H1 (cell line): ENCODE measurements at regions not wholly inside any gene's neighbourhood (a gene's known extent, or its start where the extent isn't known, plus 50 kb on each side); places are given as distances from the start of the nearest gene placed in this dataset.
A peak's percentile ranks its signal among the peaks of the same experiment; 100 is the strongest.

Source experiments
- CTCF ChIA-PET: fragments of 300-600 bp; sonication (Branson Sonifier 250); formaldehyde crosslinking; loops from one replicate; lab custom pipeline; 2021; ENCODE audit not compliant: partially characterized antibody; lab: Charles Lee
- POLR2A ChIA-PET: fragments of 300-600 bp; sonication (Branson Sonifier 250); formaldehyde crosslinking; loops from one replicate; lab custom pipeline; 2021; ENCODE audit warnings: inconsistent platforms; ENCODE audit not compliant: partially characterized antibody; lab: Charles Lee
- DNase-seq, 2 experiments: peaks; one replicate each; pipeline versions ENCODE4 v3.0.0 to v3.0.0-alpha.2; 2010 to 2022; ENCODE audit warnings: low spot score in 2 of 2, low read depth in 1 of 2, mixed read lengths in 1 of 2
- FAIRE-seq: peaks from 2 replicates; lab custom pipeline; 2011; peaks lifted over from hg19 to GRCh38; lab: Jason Lieb, UNC
- H2AFZ ChIP-seq: 2 replicates; pipeline ENCODE4 v1.8.1; 2012; ENCODE audit warnings: low read length, inconsistent platforms
- H2AK5ac ChIP-seq: 2 replicates; pipeline ENCODE4 v1.6.1; 2013; ENCODE audit warnings: low read depth, low read length
- H2BK120ac ChIP-seq: replicated peaks from 2 replicates; pipeline ENCODE3; 2013; ENCODE audit warnings: low read depth, low read length, inconsistent platforms
- H2BK12ac ChIP-seq: 2 replicates; pipeline ENCODE4 v1.6.1; 2013; ENCODE audit warnings: low read depth, low read length
- H2BK15ac ChIP-seq: 2 replicates; pipeline ENCODE4 v1.6.1; 2013; ENCODE audit warnings: low read length
- H2BK20ac ChIP-seq: 2 replicates; pipeline ENCODE4 v1.6.1; 2013; ENCODE audit warnings: low read length
- H2BK5ac ChIP-seq: 2 replicates; pipeline ENCODE4 v1.6.1; 2013; ENCODE audit warnings: low read depth, low read length
- H3K14ac ChIP-seq: 2 replicates; pipeline ENCODE4 v1.6.1; 2013; ENCODE audit warnings: inconsistent platforms; ENCODE audit not compliant: insufficient read length
- H3K18ac ChIP-seq: 2 replicates; pipeline ENCODE4 v1.6.1; 2013; ENCODE audit warnings: low read length; ENCODE audit errors: extremely low read depth
- H3K23ac ChIP-seq: 2 replicates; pipeline ENCODE4 v1.6.1; 2013; ENCODE audit warnings: inconsistent platforms; ENCODE audit not compliant: insufficient read length
- H3K23me2 ChIP-seq: 2 replicates; pipeline ENCODE4 v1.6.1; 2013; ENCODE audit warnings: low read depth, low read length
- H3K27ac ChIP-seq: 2 replicates; pipeline ENCODE4 v1.6.1; 2011; ENCODE audit warnings: low read depth, low read length, inconsistent platforms
- H3K27me3 ChIP-seq, 4 experiments: replicated peaks in 1 of 4; 1 replicate in 1 of 4; 2 replicates in 3 of 4; pipeline versions ENCODE4 v1.6.1 to v1.8.1; 2011 to 2013; ENCODE audit warnings: low read length in 3 of 4, mild to moderate bottlenecking in 3 of 4, inconsistent platforms in 2 of 4, mixed read lengths in 2 of 4, moderate library complexity in 1 of 4; ENCODE audit not compliant: control insufficient read depth in 3 of 4, insufficient read depth in 3 of 4; ENCODE audit errors: extremely low read depth in 1 of 4
- H3K36me3 ChIP-seq, 4 experiments: 2 replicates each; pipeline versions ENCODE4 v1.6.1 to v1.8.1; 2011 to 2013; ENCODE audit warnings: mild to moderate bottlenecking in 4 of 4, low read length in 3 of 4, moderate library complexity in 2 of 4, control low read depth in 1 of 4, inconsistent platforms in 1 of 4; ENCODE audit not compliant: insufficient read depth in 4 of 4, control insufficient read depth in 2 of 4
- H3K4ac ChIP-seq: replicated peaks from 2 replicates; pipeline ENCODE3; 2013; ENCODE audit warnings: low read length, low read depth, mixed read lengths, inconsistent platforms; ENCODE audit not compliant: insufficient read length
- H3K4me1 ChIP-seq, 4 experiments: replicated peaks in 1 of 4; 1 replicate in 1 of 4; 2 replicates in 3 of 4; pipeline versions ENCODE4 v1.6.1 to v1.8.1; 2011 to 2013; ENCODE audit warnings: low read length in 3 of 4, inconsistent platforms in 2 of 4, mixed read lengths in 1 of 4; ENCODE audit not compliant: insufficient read depth in 4 of 4, control insufficient read depth in 3 of 4
- H3K4me2 ChIP-seq, 2 experiments: 2 replicates each; pipeline versions ENCODE4 v1.6.1 to v1.8.1; 2011 to 2013; ENCODE audit warnings: low read depth in 2 of 2, low read length in 2 of 2, control low read depth in 1 of 2, inconsistent platforms in 1 of 2, mild to moderate bottlenecking in 1 of 2; ENCODE audit not compliant: insufficient read depth in 1 of 2
- H3K4me3 ChIP-seq, 4 experiments: fragments of 200-600, 300-600 bp in 1 of 4; sonication (generic), shearing (Covaris generic), sonication (Bioruptor Twin) in 1 of 4; 2 replicates each; pipeline versions ENCODE4 v1.5.1 to v1.8.1; 2011 to 2016; ENCODE audit warnings: low read length in 4 of 4, low read depth in 3 of 4, control low read depth in 2 of 4, inconsistent platforms in 2 of 4, mild to moderate bottlenecking in 2 of 4, mixed read lengths in 1 of 4, moderate library complexity in 1 of 4; ENCODE audit not compliant: insufficient read depth in 2 of 4; ENCODE audit errors: extremely low read depth in 1 of 4
- H3K56ac ChIP-seq: replicated peaks from 2 replicates; pipeline ENCODE3; 2013; ENCODE audit warnings: low read depth, mild to moderate bottlenecking, mixed read lengths, low read length, inconsistent platforms; ENCODE audit not compliant: insufficient read length
- H3K79me1 ChIP-seq: 2 replicates; pipeline ENCODE4 v1.6.1; 2013; ENCODE audit warnings: low read depth, low read length, control low read depth
- H3K79me2 ChIP-seq, 2 experiments: 2 replicates each; pipeline versions ENCODE4 v1.6.1 to v1.8.1; 2012 to 2013; ENCODE audit warnings: low read length in 2 of 2, mild to moderate bottlenecking in 2 of 2, inconsistent platforms in 1 of 2; ENCODE audit not compliant: insufficient read depth in 2 of 2, control insufficient read depth in 1 of 2
- H3K9ac ChIP-seq, 4 experiments: replicated peaks in 1 of 4; 1 replicate in 1 of 4; 2 replicates in 3 of 4; pipeline versions ENCODE4 v1.6.1 to v1.8.1; 2011 to 2013; ENCODE audit warnings: low read depth in 3 of 4, low read length in 3 of 4, control low read depth in 2 of 4, mild to moderate bottlenecking in 2 of 4, moderate library complexity in 2 of 4, inconsistent platforms in 1 of 4; ENCODE audit errors: extremely low read depth in 1 of 4
- H3K9me3 ChIP-seq, 2 experiments: 2 replicates each; pipeline versions ENCODE4 v1.6.1 to v1.8.1; 2012 to 2013; ENCODE audit warnings: mild to moderate bottlenecking in 2 of 2, moderate library complexity in 2 of 2, control low read depth in 1 of 2, inconsistent platforms in 1 of 2, low read depth in 1 of 2, low read length in 1 of 2, mixed read lengths in 1 of 2; ENCODE audit not compliant: insufficient read depth in 2 of 2
- H4K20me1 ChIP-seq, 2 experiments: replicated peaks in 1 of 2; 2 replicates each; pipeline versions ENCODE3 to v1.8.1; 2011 to 2013; ENCODE audit warnings: inconsistent platforms in 2 of 2, low read length in 2 of 2, mild to moderate bottlenecking in 1 of 2; ENCODE audit not compliant: insufficient read depth in 2 of 2, control insufficient read depth in 1 of 2
- H4K5ac ChIP-seq: 2 replicates; pipeline ENCODE4 v1.6.1; 2013; ENCODE audit warnings: low read length, low read depth, mixed read lengths, inconsistent platforms; ENCODE audit not compliant: insufficient read length
- H4K8ac ChIP-seq: 2 replicates; pipeline ENCODE4 v1.8.0; 2013; ENCODE audit warnings: mild to moderate bottlenecking, moderate library complexity, low read length, inconsistent platforms; ENCODE audit not compliant: insufficient read depth; ENCODE audit errors: extremely low read depth
- H4K91ac ChIP-seq: replicated peaks from 2 replicates; pipeline ENCODE3; 2013; ENCODE audit warnings: low read length, mixed read lengths, inconsistent platforms; ENCODE audit not compliant: insufficient read length
- EZH2 ChIP-seq: fragments of 200-600 bp; sonication (generic); IDR thresholded peaks from 2 replicates; pipeline ENCODE4 v1.7.1; 2012; ENCODE audit warnings: low read depth, mild to moderate bottlenecking, moderate library complexity, low read length, inconsistent platforms; ENCODE audit not compliant: severe bottlenecking
- HDAC2 ChIP-seq, 2 experiments: fragments of 300-600 bp in 1 of 2; sonication (generic) in 1 of 2; IDR thresholded peaks; 2 replicates each; pipeline ENCODE4 v1.6.1; 2011 to 2012; ENCODE audit warnings: low read depth in 2 of 2, low read length in 2 of 2, mild to moderate bottlenecking in 2 of 2, moderate library complexity in 2 of 2, borderline replicate concordance in 1 of 2, inconsistent platforms in 1 of 2
- JUN ChIP-seq: IDR thresholded peaks from 2 replicates; pipeline ENCODE4 v1.6.1; 2011; ENCODE audit warnings: low read depth, mild to moderate bottlenecking, improper control_type of control experiment, low read length
- MAFK ChIP-seq: IDR thresholded peaks from 2 replicates; pipeline ENCODE4 v1.6.1; 2012; ENCODE audit warnings: low read depth, mild to moderate bottlenecking, improper control_type of control experiment, low read length
- RXRA ChIP-seq: IDR thresholded peaks from 2 replicates; pipeline ENCODE4 v1.6.1; 2011; ENCODE audit warnings: low read depth, mild to moderate bottlenecking, low read length, moderate library complexity; ENCODE audit not compliant: insufficient read depth
- SRF ChIP-seq: IDR thresholded peaks from 2 replicates; pipeline ENCODE4 v1.6.1; 2011; ENCODE audit warnings: mild to moderate bottlenecking, low read depth, low read length, moderate library complexity
- TEAD4 ChIP-seq: IDR thresholded peaks from 2 replicates; pipeline ENCODE4 v1.6.1; 2012; ENCODE audit warnings: low read depth, low read length, inconsistent platforms, mixed read lengths
- WGBS, 2 experiments: shearing (Covaris generic) in 1 of 2; methylation state at CpG; one replicate each; pipeline versions ENCODE4 v1.1.6 to v1.1.7; 2013 to 2015; ENCODE audit warnings: low lambda C conversion rate in 2 of 2, mixed read lengths in 2 of 2, inconsistent platforms in 1 of 2, low coverage in 1 of 2, missing lambda C conversion rate in 1 of 2; ENCODE audit not compliant: insufficient replicate concordance in 2 of 2, insufficient coverage in 1 of 2, insufficient read length in 1 of 2; ENCODE audit errors: extremely low coverage in 1 of 2, missing lambda C conversion rate in 1 of 2; 5-methylcytosine and 5-hydroxymethylcytosine counted together

GRCh38 chr14:30496852-30497251 is 62.1 kb upstream of the G2E3 start:
- 73% methylated on average over 1 of the region's 1 CpG; no CpG with 5 or more reads in 1 of the 2 experiments for WGBS, 2 experiments

More at GRCh38 chr14:30496852-30497251, 62.1 kb upstream of the G2E3 start:
- no peak overlapping the region for H2BK5ac ChIP-seq
- H2AFZ ChIP-seq = no peak overlapping the region
- H3K18ac ChIP-seq = no peak overlapping the region
- no peaks in the 10 kb centered on the region for H3K4me1 ChIP-seq
- H3K27me3 ChIP-seq = no peaks in the 10 kb centered on the region
- H3K4ac ChIP-seq = no peak overlapping the region
- DNase-seq (no peak), FAIRE-seq (no peak)
- no peak overlapping the region for H2BK12ac ChIP-seq
- TF ChIP-seq JUN (no peak), RXRA (no peak), TEAD4 (no peak), EZH2 (no peak), SRF (no peak), MAFK (peak; percentile 58), HDAC2 (IDR thresholded peaks at IDR 0.05; ENCODE audit: borderline replicate concordance in 1 of 2, low read depth in 2 of 2, low read length in 2 of 2) (no peak)
- H3K23me2 ChIP-seq = no peaks in the 10 kb centered on the region
- H2BK20ac ChIP-seq = no peak overlapping the region
- no peak overlapping the region for H4K5ac ChIP-seq
- no peak overlapping the region for H3K14ac ChIP-seq
- no peak overlapping the region for H4K91ac ChIP-seq
- no peak overlapping the region for H3K23ac ChIP-seq
- no peaks in the 10 kb centered on the region for H4K20me1 ChIP-seq
- H3K9ac ChIP-seq = no peak overlapping the region
- no peak overlapping the region for H2BK120ac ChIP-seq
- no peaks in the 10 kb centered on the region for H3K9me3 ChIP-seq
- no peaks in the 10 kb centered on the region for H3K79me1 ChIP-seq
- H2BK15ac ChIP-seq = no peak overlapping the region
- H3K27ac ChIP-seq = no peak overlapping the region
- ChIA-PET CTCF (interaction anchor here (0.5 to 1.9 kb wide), 3 partner anchors 11 to 403 kb away, joined by 3 to 4 read pairs (median 3); no protein-coding TSS in a partner anchor), POLR2A (no interaction called here)
- no peak overlapping the region for H3K4me3 ChIP-seq
- H3K79me2 ChIP-seq = no peaks in the 10 kb centered on the region
- no peaks in the 10 kb centered on the region for H3K36me3 ChIP-seq
- no peak overlapping the region for H2AK5ac ChIP-seq
- no peak overlapping the region for H4K8ac ChIP-seq
- no peak overlapping the region for H3K4me2 ChIP-seq
- H3K56ac ChIP-seq = no peak overlapping the region
